Keratinocyte (primary cell): ENCODE measurements at regions not wholly inside any gene's neighbourhood (a gene's known extent, or its start where the extent isn't known, plus 50 kb on each side); places are given as distances from the start of the nearest gene placed in this dataset.

ENCODE experiments used
- DNase-seq: peaks from one replicate; pipeline ENCODE4 v3.0.0-alpha.2; 2011; ENCODE audit warnings: low read depth, missing footprints, low spot score
- FAIRE-seq: peaks from 2 replicates; lab custom pipeline; 2011; peaks lifted over from hg19 to GRCh38; lab: Jason Lieb, UNC
- H2AFZ ChIP-seq: 2 replicates; pipeline ENCODE4 v1.6.0; 2012; ENCODE audit warnings: low read length, control low read depth, inconsistent platforms; ENCODE audit not compliant: control insufficient read depth
- H3K27ac ChIP-seq: 2 replicates; pipeline ENCODE4 v1.5.1; 2011; ENCODE audit warnings: low read length; ENCODE audit not compliant: control insufficient read depth, insufficient read depth
- H3K27me3 ChIP-seq: 3 replicates; pipeline ENCODE4 v1.6.0; 2011; ENCODE audit warnings: low read length; ENCODE audit not compliant: control insufficient read depth, insufficient read depth; ENCODE audit errors: extremely low read depth
- H3K36me3 ChIP-seq, 2 experiments: 2 replicates in 1 of 2; 3 replicates in 1 of 2; pipeline ENCODE4 v1.5.1; 2011; ENCODE audit warnings: low read length in 2 of 2, mild to moderate bottlenecking in 1 of 2; ENCODE audit not compliant: control insufficient read depth in 2 of 2, insufficient read depth in 2 of 2; ENCODE audit errors: extremely low read depth in 1 of 2
- H3K4me1 ChIP-seq: 3 replicates; pipeline ENCODE4 v1.5.1; 2011; ENCODE audit warnings: low read length; ENCODE audit not compliant: control insufficient read depth, insufficient read depth; ENCODE audit errors: extremely low read depth
- H3K4me2 ChIP-seq: 3 replicates; pipeline ENCODE4 v1.6.0; 2011; ENCODE audit warnings: low read depth, low read length; ENCODE audit not compliant: control insufficient read depth, insufficient read depth; ENCODE audit errors: extremely low read depth
- H3K4me3 ChIP-seq, 3 experiments: fragments of 200-600 bp in 1 of 3; sonication (generic) in 1 of 3; 2 replicates in 2 of 3; 3 replicates in 1 of 3; pipeline ENCODE4 v1.5.1; 2011 to 2016; ENCODE audit warnings: low read length in 3 of 3, mild to moderate bottlenecking in 3 of 3, control low read depth in 2 of 3, inconsistent platforms in 1 of 3, low read depth in 1 of 3, mixed read lengths in 1 of 3, mixed run types in 1 of 3, moderate library complexity in 1 of 3; ENCODE audit not compliant: control insufficient read depth in 2 of 3, insufficient read depth in 2 of 3; ENCODE audit errors: extremely low read depth in 1 of 3
- H3K79me2 ChIP-seq: 2 replicates; pipeline ENCODE4 v1.6.0; 2012; ENCODE audit warnings: low read length; ENCODE audit not compliant: control insufficient read depth, insufficient read depth
- H3K9ac ChIP-seq: 3 replicates; pipeline ENCODE4 v1.6.0; 2011; ENCODE audit warnings: low read length; ENCODE audit not compliant: control insufficient read depth, insufficient read depth; ENCODE audit errors: extremely low read depth
- H3K9me1 ChIP-seq: 3 replicates; pipeline ENCODE4 v1.6.0; 2011; ENCODE audit warnings: low read length; ENCODE audit not compliant: control insufficient read depth, insufficient read depth; ENCODE audit errors: extremely low read depth
- H3K9me3 ChIP-seq: 2 replicates; pipeline ENCODE4 v1.5.1; 2012; ENCODE audit warnings: low read depth, low read length; ENCODE audit not compliant: control insufficient read depth
- H4K20me1 ChIP-seq: 3 replicates; pipeline ENCODE4 v1.6.0; 2011; ENCODE audit warnings: low read length; ENCODE audit not compliant: control insufficient read depth, insufficient read depth; ENCODE audit errors: extremely low read depth
- CTCF ChIP-seq, 3 experiments: IDR thresholded peaks in 1 of 3; conservative IDR thresholded peaks in 1 of 3; optimal IDR thresholded peaks in 1 of 3; 2 replicates in 2 of 3; 3 replicates in 1 of 3; pipeline versions ENCODE3 to v1.5.1; 2011; ENCODE audit warnings: low read length in 3 of 3, mild to moderate bottlenecking in 3 of 3, moderate library complexity in 2 of 3, control low read depth in 1 of 3, inconsistent platforms in 1 of 3; ENCODE audit not compliant: insufficient read depth in 2 of 3; ENCODE audit errors: extremely low read depth in 1 of 3
- EZH2 ChIP-seq: IDR thresholded peaks from one replicate; pipeline ENCODE4 v1.6.1; 2012; ENCODE audit warnings: inconsistent platforms, mild to moderate bottlenecking, low read length, moderate library complexity
- dilution Hi-C: fragments of 300-500 bp; cut with MboI; formaldehyde crosslinking; loops from one replicate; pipeline ENCODE4 v1.7.0; 2020; ENCODE audit warnings: low sequenced_read_pairs; ENCODE audit not compliant: extremely low pct_ligation_motif_present

GRCh38 chr7:25643770-25644394, 415.6 kb upstream of the NPVF start:
- no peak overlapping the region for H3K4me2 ChIP-seq
- H3K27me3 ChIP-seq, result no peaks in the 10 kb centered on the region
- H3K9me3 ChIP-seq, result no peaks in the 10 kb centered on the region
- dilution Hi-C loops, result no loop called here
- H3K4me1 ChIP-seq, result no peaks in the 10 kb centered on the region
- no peak overlapping the region for H3K4me3 ChIP-seq
- no peaks in the 10 kb centered on the region for H4K20me1 ChIP-seq
- H3K79me2 ChIP-seq, result no peaks in the 10 kb centered on the region
- no peaks in the 10 kb centered on the region for H3K36me3 ChIP-seq
- FAIRE-seq, result no peak
- H3K9me1 ChIP-seq, result no peaks in the 10 kb centered on the region
- no peak for DNase-seq
- H3K9ac ChIP-seq, result no peak overlapping the region
- no peak for TF ChIP-seq EZH2
- no peak overlapping the region for H3K27ac ChIP-seq
- H2AFZ ChIP-seq, result no peak overlapping the region

- DNase-seq (no peak), FAIRE-seq (no peak)
- Histone ChIP-seq H3K27ac (no peak overlapping the region), H3K9me3 (no peaks in the 10 kb centered on the region), H3K4me2 (no peak overlapping the region), H4K20me1 (no peaks in the 10 kb centered on the region), H2AFZ (no peak overlapping the region), H3K9ac (no peak overlapping the region), H3K79me2 (no peaks in the 10 kb centered on the region), H3K4me3 (no peak overlapping the region), H3K4me1 (no peaks in the 10 kb centered on the region), H3K27me3 (no peaks in the 10 kb centered on the region), H3K36me3 (no peaks in the 10 kb centered on the region), H3K9me1 (no peaks in the 10 kb centered on the region)
- TF ChIP-seq EZH2, result no peak
- TF ChIP-seq CTCF (optimal IDR thresholded peaks at IDR 0.05 in 1 of 3, IDR thresholded peaks at IDR 0.05 in 1 of 3, conservative IDR thresholded peaks at IDR 0.05 in 1 of 3; ENCODE audit: extremely low read depth in 1 of 3, insufficient read depth in 2 of 3, low read length in 3 of 3), result no peak
- dilution Hi-C loops, result no loop called here
These were observed 418.6 kb upstream of the NPVF start for GRCh38 chr7:25646726-25647413.
